B cell (primary cell): ENCODE measurements at regions not wholly inside any gene's neighbourhood (a gene's known extent, or its start where the extent isn't known, plus 50 kb on each side); places are given as distances from the start of the nearest gene placed in this dataset.
"Not testable (repeated sequence)": the region's sequence is repeated elsewhere in the genome, so short reads cannot be mapped to it uniquely, and the experiment has no call there.

ENCODE experiments used
- ATAC-seq: fragments of 200-7000 bp; cut with Tn5 transposase; one replicate; pipeline ENCODE4 v1.10.0; 2021; ENCODE audit warnings: low read depth, mild to moderate bottlenecking, moderate number of reproducible peaks, moderate library complexity
- CTCF ChIA-PET: fragments of 350-600 bp; sonication (Branson Sonifier 250); formaldehyde crosslinking; loops from one replicate; lab custom pipeline; 2021; ENCODE audit warnings: antibody characterized with exemption, inconsistent platforms; lab: Charles Lee
- POLR2A ChIA-PET: fragments of 350-600 bp; sonication (Branson Sonifier 250); formaldehyde crosslinking; loops from one replicate; lab custom pipeline; 2021; ENCODE audit warnings: antibody characterized with exemption; lab: Charles Lee
- DNase-seq: peaks from one replicate; pipeline ENCODE4 v3.0.0; 2013
- H2AFZ ChIP-seq: 2 replicates; pipeline ENCODE4 v1.6.1; 2012; ENCODE audit warnings: mild to moderate bottlenecking, low read depth, low read length; ENCODE audit not compliant: insufficient read depth, poor library complexity, severe bottlenecking
- H3K27ac ChIP-seq, 2 donors: 1 replicate in 1 of 2; 2 replicates in 1 of 2; pipeline ENCODE4 v1.5.1; 2012 to 2013; ENCODE audit warnings: low read length in 2 of 2, mild to moderate bottlenecking in 2 of 2, moderate library complexity in 1 of 2
- H3K27me3 ChIP-seq, 4 experiments: fragments of 200-600 bp in 1 of 4; sonication (generic) in 1 of 4; replicated peaks in 1 of 4; 1 replicate in 2 of 4; 2 replicates in 2 of 4; pipeline versions ENCODE4 v1.6.1 to v1.7.0; 2013 to 2016; ENCODE audit warnings: low read length in 3 of 4, mild to moderate bottlenecking in 2 of 4, mixed read lengths in 1 of 4, moderate library complexity in 1 of 4; ENCODE audit not compliant: insufficient read depth in 4 of 4, control insufficient read depth in 3 of 4; ENCODE audit errors: control extremely low read depth in 1 of 4
- H3K36me3 ChIP-seq, 2 experiments: replicated peaks in 1 of 2; 1 replicate in 1 of 2; 2 replicates in 1 of 2; pipeline versions ENCODE4 v1.6.1 to v1.7.1; 2013; ENCODE audit warnings: low read length in 1 of 2; ENCODE audit not compliant: insufficient read depth in 2 of 2, control insufficient read depth in 1 of 2; ENCODE audit errors: control extremely low read depth in 1 of 2, extremely low read depth in 1 of 2
- H3K4me1 ChIP-seq, 2 donors: fragments of 200-600 bp in 1 of 2; sonication (generic) in 1 of 2; 1 replicate in 1 of 2; 2 replicates in 1 of 2; pipeline versions ENCODE4 v1.5.1 to v1.6.1; 2013 to 2017; ENCODE audit warnings: low read length in 2 of 2; ENCODE audit not compliant: control insufficient read depth in 2 of 2, insufficient read depth in 2 of 2
- H3K4me2 ChIP-seq: replicated peaks from 2 replicates; pipeline ENCODE3; 2012; ENCODE audit warnings: mild to moderate bottlenecking, low read depth, low read length; ENCODE audit not compliant: poor library complexity, severe bottlenecking
- H3K4me3 ChIP-seq, 5 experiments: fragments of 200-600 bp in 1 of 5; sonication (generic) in 1 of 5; 1 replicate in 3 of 5; 2 replicates in 2 of 5; pipeline versions ENCODE4 v1.5.1 to v1.7.0; 2011 to 2016; ENCODE audit warnings: low read length in 4 of 5, mild to moderate bottlenecking in 4 of 5, low read depth in 2 of 5, control low read depth in 1 of 5, moderate library complexity in 1 of 5; ENCODE audit not compliant: insufficient read depth in 1 of 5; ENCODE audit errors: control extremely low read depth in 1 of 5, extremely low read depth in 1 of 5
- H3K79me2 ChIP-seq: fragments of 200-600 bp; sonication (generic); one replicate; pipeline ENCODE4 v1.6.0; 2016; ENCODE audit warnings: low read length; ENCODE audit not compliant: control insufficient read depth, insufficient read depth
- H3K9ac ChIP-seq: fragments of 200-600 bp; sonication (generic); 2 replicates; pipeline ENCODE4 v1.6.1; 2017; ENCODE audit warnings: mild to moderate bottlenecking, low read length, moderate library complexity
- H3K9me3 ChIP-seq, 3 donors: one replicate each; pipeline versions ENCODE4 v1.6.1 to v1.7.1; 2013; ENCODE audit warnings: low read length in 2 of 3; ENCODE audit not compliant: control insufficient read depth in 2 of 3, insufficient read depth in 1 of 3; ENCODE audit errors: control extremely low read depth in 1 of 3
- H4K20me1 ChIP-seq: 2 replicates; pipeline ENCODE4 v1.6.0; 2012; ENCODE audit warnings: mild to moderate bottlenecking, low read length; ENCODE audit not compliant: insufficient read depth, control insufficient read depth, poor library complexity, severe bottlenecking
- H3K27ac Mint-ChIP-seq: one replicate; pipeline ENCODE4 v1.8.0; 2021; ENCODE audit warnings: mixed read lengths
- H3K27me3 Mint-ChIP-seq: one replicate; pipeline ENCODE4 v1.8.0; 2021; ENCODE audit warnings: mixed read lengths
- H3K4me1 Mint-ChIP-seq: one replicate; pipeline ENCODE4 v1.8.0; 2021; ENCODE audit warnings: mixed read lengths
- H3K4me3 Mint-ChIP-seq: one replicate; pipeline ENCODE4 v1.8.0; 2021; ENCODE audit warnings: mixed read lengths
- H3K9me3 Mint-ChIP-seq: one replicate; pipeline ENCODE4 v1.8.0; 2022; ENCODE audit warnings: mixed read lengths; ENCODE audit not compliant: insufficient read depth
- EZH2 ChIP-seq: IDR thresholded peaks from 2 replicates; pipeline ENCODE4 v1.6.1; 2012; ENCODE audit warnings: borderline replicate concordance, low read depth, mild to moderate bottlenecking, moderate library complexity, low read length; ENCODE audit not compliant: insufficient read depth, poor library complexity, severe bottlenecking
- WGBS: methylation state at CpG from one replicate; pipeline ENCODE4 v1.1.5; 2013; ENCODE audit warnings: missing lambda C conversion rate; ENCODE audit not compliant: insufficient coverage; 5-methylcytosine and 5-hydroxymethylcytosine counted together
- intact Hi-C: fragments of 100-400 bp; cut with micrococcal nuclease; formaldehyde crosslinking; loops from one replicate; pipeline ENCODE4 v1.10.0; 2022
- TF ChIP-seq, protein P1 (sequence below): fragments of 200-600 bp; IDR thresholded peaks from one replicate; pipeline ENCODE4 v1.8.0; 2022; ENCODE audit warnings: antibody characterized with exemption, mild to moderate bottlenecking

DNA sequence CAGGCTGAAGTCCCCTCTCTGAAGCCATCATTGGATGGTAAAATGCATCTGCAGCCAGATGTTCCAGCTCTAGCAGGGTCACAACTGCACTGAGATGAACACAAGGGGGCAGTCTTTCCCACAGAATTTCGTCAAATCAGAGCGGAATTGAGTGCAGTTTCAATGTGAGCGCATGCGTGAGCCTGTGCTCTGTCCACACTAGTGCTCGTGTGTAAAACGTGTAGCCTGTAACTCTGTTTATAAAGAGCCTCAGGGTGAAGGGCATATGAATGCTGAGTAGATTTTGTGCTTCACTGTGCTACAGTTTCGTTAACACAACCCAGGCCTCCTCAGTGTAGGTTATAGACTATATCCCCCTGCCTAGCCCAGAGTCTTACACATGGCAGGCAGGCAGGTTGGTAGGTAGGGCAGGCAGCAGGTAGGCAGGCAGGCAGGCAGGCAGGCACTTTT, 92.7 kb upstream of the GOLGA6L4 start:
- H3K9me3 Mint-ChIP-seq, result no peaks in the 10 kb centered on the region
- Histone ChIP-seq H3K27ac (no peak overlapping the region), H4K20me1 (no peaks in the 10 kb centered on the region), H3K36me3 (no peaks in the 10 kb centered on the region), H3K27me3 (peaks cover 0 to 4% (median 0%) of the 10 kb centered on the region in 4 experiments), H3K4me2 (peak overlapping the region; percentile 61), H3K9me3 (no peaks in the 10 kb centered on the region), H3K4me1 (no peaks in the 10 kb centered on the region), H3K4me3 (no peak overlapping the region), H3K79me2 (no peaks in the 10 kb centered on the region), H3K9ac (no peak overlapping the region), H2AFZ (peak overlapping the region; percentile 66)
- H3K27me3 Mint-ChIP-seq, result peaks cover 21% of the 10 kb centered on the region
- POLR2A ChIA-PET, result no interaction called here
- ATAC-seq, result peak; percentile 94
- peak; percentile 84 for DNase-seq
- no peak overlapping the region for H3K27ac Mint-ChIP-seq
- WGBS, result 6% methylated on average over 6 of the region's 7 CpGs
- TF ChIP-seq, protein P1, sequence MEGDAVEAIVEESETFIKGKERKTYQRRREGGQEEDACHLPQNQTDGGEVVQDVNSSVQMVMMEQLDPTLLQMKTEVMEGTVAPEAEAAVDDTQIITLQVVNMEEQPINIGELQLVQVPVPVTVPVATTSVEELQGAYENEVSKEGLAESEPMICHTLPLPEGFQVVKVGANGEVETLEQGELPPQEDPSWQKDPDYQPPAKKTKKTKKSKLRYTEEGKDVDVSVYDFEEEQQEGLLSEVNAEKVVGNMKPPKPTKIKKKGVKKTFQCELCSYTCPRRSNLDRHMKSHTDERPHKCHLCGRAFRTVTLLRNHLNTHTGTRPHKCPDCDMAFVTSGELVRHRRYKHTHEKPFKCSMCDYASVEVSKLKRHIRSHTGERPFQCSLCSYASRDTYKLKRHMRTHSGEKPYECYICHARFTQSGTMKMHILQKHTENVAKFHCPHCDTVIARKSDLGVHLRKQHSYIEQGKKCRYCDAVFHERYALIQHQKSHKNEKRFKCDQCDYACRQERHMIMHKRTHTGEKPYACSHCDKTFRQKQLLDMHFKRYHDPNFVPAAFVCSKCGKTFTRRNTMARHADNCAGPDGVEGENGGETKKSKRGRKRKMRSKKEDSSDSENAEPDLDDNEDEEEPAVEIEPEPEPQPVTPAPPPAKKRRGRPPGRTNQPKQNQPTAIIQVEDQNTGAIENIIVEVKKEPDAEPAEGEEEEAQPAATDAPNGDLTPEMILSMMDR, result peak; percentile 75
- no peak for TF ChIP-seq EZH2
- intact Hi-C loops, result no loop called here
- peaks cover 2% of the 10 kb centered on the region for H3K4me1 Mint-ChIP-seq
- CTCF ChIA-PET, result no interaction called here
- no peak overlapping the region for H3K4me3 Mint-ChIP-seq

DNA sequence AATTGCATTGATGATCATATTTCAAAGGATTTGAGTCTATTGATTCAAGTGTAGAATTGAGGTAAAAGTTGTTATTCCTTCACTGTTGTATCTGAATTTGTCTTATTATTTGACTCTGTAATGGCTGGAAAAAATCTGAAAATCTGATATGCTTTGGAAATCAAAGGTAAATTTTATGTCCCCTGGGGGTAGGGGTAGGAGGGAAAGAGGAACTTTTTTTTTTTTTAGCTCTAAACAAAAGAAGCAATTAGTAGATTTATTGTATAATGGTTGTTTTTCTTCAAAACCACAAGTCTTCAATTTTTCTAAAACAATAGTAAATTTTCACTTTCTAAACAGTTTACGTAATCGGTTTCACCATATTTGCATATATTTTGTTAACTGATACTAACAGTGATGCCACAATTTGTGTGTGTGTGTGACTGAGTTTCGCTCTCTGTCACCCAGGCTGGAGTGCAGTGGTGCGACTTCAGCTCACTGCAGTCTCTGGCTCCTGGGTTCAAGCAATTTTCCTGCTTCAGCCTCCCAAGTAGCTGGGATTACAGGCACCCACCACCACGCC, 91.7 kb upstream of the GOLGA6L4 start:
- no peak overlapping the region for H3K4me2 ChIP-seq
- H3K4me1 ChIP-seq, result no peaks in the 10 kb centered on the region
- no peaks in the 10 kb centered on the region for H3K36me3 ChIP-seq
- H3K9ac ChIP-seq, result no peak overlapping the region
- H3K4me3 ChIP-seq, result no peak overlapping the region
- no peaks in the 10 kb centered on the region for H3K9me3 ChIP-seq
- Mint-ChIP-seq H3K4me3 (no peak overlapping the region), H3K4me1 (peaks cover 2% of the 10 kb centered on the region), H3K27ac (no peak overlapping the region), H3K27me3 (peaks cover 24% of the 10 kb centered on the region), H3K9me3 (no peaks in the 10 kb centered on the region)
- CTCF ChIA-PET, result no interaction called here
- no peaks in the 10 kb centered on the region for H4K20me1 ChIP-seq
- POLR2A ChIA-PET, result no interaction called here
- H3K79me2 ChIP-seq, result no peaks in the 10 kb centered on the region
- no peak overlapping the region for H2AFZ ChIP-seq
- intact Hi-C loops, result no loop called here
- no peak overlapping the region for H3K27ac ChIP-seq
- TF ChIP-seq, protein P1, result no peak
- no peak for TF ChIP-seq EZH2
- 60% methylated on average over 1 of the region's 5 CpGs for WGBS
- ATAC-seq (no peak), DNase-seq (no peak)
- H3K27me3 ChIP-seq, result peaks cover 0 to 4% (median 0%) of the 10 kb centered on the region in 4 experiments

DNA sequence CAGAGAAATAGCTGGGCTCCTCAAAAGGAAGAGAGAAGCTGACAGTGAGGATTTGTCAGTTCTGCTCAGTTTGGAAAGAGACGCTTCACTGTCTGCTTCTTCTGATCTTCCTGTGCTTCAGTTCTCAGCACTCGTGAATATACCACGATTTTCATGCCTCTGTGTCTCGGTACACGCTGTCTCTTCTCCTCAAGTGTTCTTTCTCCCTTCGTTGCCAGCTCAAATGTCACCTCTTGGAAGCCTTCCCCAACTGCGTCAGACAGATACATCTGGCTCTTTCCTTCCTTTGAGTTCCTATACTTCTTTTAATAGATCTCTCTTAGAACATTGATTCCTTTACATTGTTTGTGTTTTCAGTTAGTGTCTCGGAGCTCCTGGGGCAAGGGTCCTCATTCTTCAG, 90.6 kb upstream of the GOLGA6L4 start:
- H3K4me1 Mint-ChIP-seq, H3K27ac ChIP-seq, H3K4me3 ChIP-seq, H4K20me1 ChIP-seq, ATAC-seq, POLR2A ChIA-PET, H3K9me3 Mint-ChIP-seq, intact Hi-C loops, CTCF ChIA-PET, DNase-seq, H3K4me2 ChIP-seq, H3K27ac Mint-ChIP-seq, H3K27me3 ChIP-seq, H3K36me3 ChIP-seq, H2AFZ ChIP-seq, H3K4me3 Mint-ChIP-seq, H3K79me2 ChIP-seq, H3K4me1 ChIP-seq, H3K9me3 ChIP-seq, H3K9ac ChIP-seq: not testable (repeated sequence)
- peaks cover 27% of the 10 kb centered on the region for H3K27me3 Mint-ChIP-seq
- 70% methylated on average over 7 of the region's 8 CpGs for WGBS
